Osteoblast (primary cell): ENCODE measurements at regions not wholly inside any gene's neighbourhood (a gene's known extent, or its start where the extent isn't known, plus 50 kb on each side); places are given as distances from the start of the nearest gene placed in this dataset.
A peak's percentile ranks its signal among the peaks of the same experiment; 100 is the strongest.

Source experiments
- DNase-seq: peaks from one replicate; pipeline ENCODE4 v3.0.0; 2011; ENCODE audit warnings: low spot score, mixed read lengths; ENCODE audit not compliant: insufficient read length; ENCODE audit errors: missing footprints
- H2AFZ ChIP-seq: 2 replicates; pipeline ENCODE4 v1.6.0; 2011; ENCODE audit warnings: mild to moderate bottlenecking, low read length
- H3K27ac ChIP-seq: 2 replicates; pipeline ENCODE4 v1.5.1; 2011; ENCODE audit warnings: mild to moderate bottlenecking, low read depth, low read length, moderate library complexity
- H3K27me3 ChIP-seq: 2 replicates; pipeline ENCODE4 v1.6.0; 2012; ENCODE audit warnings: mild to moderate bottlenecking, control low read depth, inconsistent platforms, low read length, moderate library complexity; ENCODE audit not compliant: insufficient read depth
- H3K36me3 ChIP-seq: 2 replicates; pipeline ENCODE4 v1.5.1; 2011; ENCODE audit warnings: mild to moderate bottlenecking, low read length, control low read depth, moderate library complexity; ENCODE audit not compliant: insufficient read depth
- H3K4me1 ChIP-seq: 2 replicates; pipeline ENCODE4 v1.5.1; 2011; ENCODE audit warnings: mild to moderate bottlenecking, low read length, control low read depth, moderate library complexity; ENCODE audit not compliant: insufficient read depth
- H3K4me2 ChIP-seq: 2 replicates; pipeline ENCODE4 v1.6.0; 2011; ENCODE audit warnings: mild to moderate bottlenecking, low read length; ENCODE audit not compliant: insufficient read depth
- H3K4me3 ChIP-seq: fragments of 200-600 bp; sonication (generic); 3 replicates; pipeline ENCODE4 v1.5.1; 2012; ENCODE audit warnings: mild to moderate bottlenecking, low read length, inconsistent platforms; ENCODE audit not compliant: insufficient read depth
- H3K79me2 ChIP-seq: 2 replicates; pipeline ENCODE4 v1.6.0; 2012; ENCODE audit warnings: mild to moderate bottlenecking, low read length, control low read depth, inconsistent platforms; ENCODE audit not compliant: insufficient read depth
- H3K9me3 ChIP-seq: 2 replicates; pipeline ENCODE4 v1.5.1; 2011; ENCODE audit warnings: low read depth, low read length, control low read depth
- H4K20me1 ChIP-seq: 2 replicates; pipeline ENCODE4 v1.6.0; 2012; ENCODE audit warnings: mild to moderate bottlenecking, low read length, control low read depth; ENCODE audit not compliant: insufficient read depth
- CTCF ChIP-seq: IDR thresholded peaks from 2 replicates; pipeline ENCODE4 v1.5.1; 2011; ENCODE audit warnings: mild to moderate bottlenecking, low read depth, low read length, moderate library complexity; ENCODE audit errors: extremely low read depth

DNA sequence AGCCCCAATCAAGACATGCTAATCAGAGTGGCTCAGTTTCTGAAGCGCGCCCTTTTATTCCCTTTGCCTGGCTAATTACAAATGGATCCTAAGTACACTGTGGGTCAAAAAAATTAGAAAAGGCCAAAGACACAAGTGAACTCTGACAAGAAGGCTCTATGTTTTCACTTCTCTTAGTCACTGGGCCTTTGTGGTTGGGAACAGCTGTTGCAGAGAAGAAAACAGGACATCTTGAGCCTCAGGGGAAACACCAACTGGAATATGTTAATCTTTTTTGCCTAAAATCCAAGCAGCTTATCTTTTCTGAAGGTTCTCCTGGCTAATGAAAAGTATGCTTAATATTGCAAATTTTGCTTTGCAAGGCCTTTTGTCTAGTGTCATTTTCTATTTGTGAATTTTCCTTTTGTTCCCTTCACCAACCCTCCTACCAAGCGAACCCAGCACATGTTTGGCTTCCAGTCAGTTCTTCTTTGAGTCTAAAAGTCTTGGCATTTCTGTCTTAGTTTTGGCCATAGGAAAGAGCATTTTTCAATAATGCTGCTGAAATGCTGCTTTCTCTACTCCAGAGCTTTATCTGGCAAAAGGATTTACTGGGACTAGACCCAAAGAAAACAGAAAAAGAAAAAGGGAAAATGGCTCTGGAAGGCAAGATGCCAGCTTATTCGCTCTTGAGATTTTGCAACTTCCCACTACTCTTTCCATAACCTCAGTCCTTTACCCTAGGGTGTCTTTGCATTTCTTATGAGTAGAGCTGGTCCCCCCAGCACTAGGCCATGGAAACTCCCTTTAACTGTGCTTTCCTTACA lies 440.2 kb upstream of the ST6GAL2 start:
- DNase-seq: no peak
- Histone ChIP-seq H3K4me3 (no peak overlapping the region), H3K4me2 (peak overlapping the region; percentile 21), H3K36me3 (no peaks in the 10 kb centered on the region), H4K20me1 (no peaks in the 10 kb centered on the region), H3K27ac (no peak overlapping the region), H2AFZ (no peak overlapping the region), H3K27me3 (no peaks in the 10 kb centered on the region), H3K9me3 (no peaks in the 10 kb centered on the region), H3K4me1 (peaks cover 12% of the 10 kb centered on the region), H3K79me2 (no peaks in the 10 kb centered on the region)
- no peak for TF ChIP-seq CTCF

GRCh38 chr2:107334306-107334705 lies 448.3 kb upstream of the ST6GAL2 start:
- H3K9me3 ChIP-seq: no peaks in the 10 kb centered on the region
- no peaks in the 10 kb centered on the region for H3K36me3 ChIP-seq
- H3K27me3 ChIP-seq: no peaks in the 10 kb centered on the region
- no peaks in the 10 kb centered on the region for H4K20me1 ChIP-seq
- H3K4me1 ChIP-seq: peaks cover 17% of the 10 kb centered on the region
- no peak overlapping the region for H2AFZ ChIP-seq
- H3K4me3 ChIP-seq: no peak overlapping the region
- no peak overlapping the region for H3K27ac ChIP-seq
- no peaks in the 10 kb centered on the region for H3K79me2 ChIP-seq
- no peak for DNase-seq
- no peak overlapping the region for H3K4me2 ChIP-seq
- no peak for TF ChIP-seq CTCF

DNA sequence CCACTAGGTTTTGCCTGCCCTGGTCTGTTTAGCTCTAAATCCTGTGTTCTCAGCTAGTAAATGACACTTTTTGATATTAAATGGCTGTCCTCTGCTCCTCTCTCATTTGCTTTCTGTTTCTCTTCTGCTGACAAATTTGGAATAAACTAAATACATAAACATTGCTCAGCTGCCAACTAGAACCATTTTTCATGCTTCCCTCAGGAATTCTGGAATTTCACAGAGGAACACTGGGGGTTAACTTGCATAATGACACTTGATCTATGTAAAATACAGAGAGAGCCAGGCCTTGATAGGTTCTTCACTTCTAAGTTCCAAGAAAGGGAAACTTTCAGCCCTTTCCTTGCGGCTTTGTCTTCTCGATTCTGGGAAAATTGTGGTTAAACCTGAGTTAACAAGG lies 450.6 kb upstream of the ST6GAL2 start:
- Histone ChIP-seq H3K79me2 (no peaks in the 10 kb centered on the region), H3K27ac (no peak overlapping the region), H3K36me3 (no peaks in the 10 kb centered on the region), H3K4me3 (no peak overlapping the region), H4K20me1 (no peaks in the 10 kb centered on the region), H3K27me3 (no peaks in the 10 kb centered on the region), H3K4me1 (peaks cover 17% of the 10 kb centered on the region), H3K9me3 (no peaks in the 10 kb centered on the region), H2AFZ (no peak overlapping the region), H3K4me2 (no peak overlapping the region)
- TF ChIP-seq CTCF: no peak
- DNase-seq: no peak

- Histone ChIP-seq H3K27ac (peak overlapping the region; percentile 75), H3K79me2 (no peaks in the 10 kb centered on the region), H3K4me3 (no peak overlapping the region), H3K9me3 (no peaks in the 10 kb centered on the region), H2AFZ (no peak overlapping the region), H3K27me3 (no peaks in the 10 kb centered on the region), H3K4me2 (peak overlapping the region; percentile 21), H3K36me3 (no peaks in the 10 kb centered on the region), H4K20me1 (no peaks in the 10 kb centered on the region), H3K4me1 (peaks cover 17% of the 10 kb centered on the region)
- peak; percentile 42 for DNase-seq
- no peak for TF ChIP-seq CTCF
Observed at GRCh38 chr2:107337209-107337898, 451.4 kb upstream of the ST6GAL2 start.
